ENCODE measurements at regions not wholly inside any gene's neighbourhood (a gene's known extent, or its start where the extent isn't known, plus 50 kb on each side); places are given as distances from the start of the nearest gene placed in this dataset.

DNA sequence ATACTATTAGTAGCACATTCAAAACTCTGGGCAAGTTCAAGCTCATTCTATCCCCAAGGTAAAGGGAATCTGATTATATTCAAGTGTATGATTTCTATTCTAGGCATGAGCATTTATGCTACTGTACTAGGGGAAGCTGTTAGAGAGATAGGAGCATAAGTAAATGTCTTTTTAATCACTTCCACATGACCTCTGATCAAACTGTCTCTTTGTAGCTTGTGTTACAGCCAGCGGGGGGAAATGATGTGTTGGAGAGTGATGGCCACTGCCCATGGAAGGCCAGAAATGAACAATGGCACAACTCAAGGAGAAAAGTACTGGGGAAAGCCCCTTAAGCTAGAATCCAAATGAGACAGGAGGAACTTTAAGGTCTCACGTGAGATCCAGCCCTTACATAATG, 894.9 kb upstream of the CDH2 start:
- TF ChIP-seq, protein P1, sequence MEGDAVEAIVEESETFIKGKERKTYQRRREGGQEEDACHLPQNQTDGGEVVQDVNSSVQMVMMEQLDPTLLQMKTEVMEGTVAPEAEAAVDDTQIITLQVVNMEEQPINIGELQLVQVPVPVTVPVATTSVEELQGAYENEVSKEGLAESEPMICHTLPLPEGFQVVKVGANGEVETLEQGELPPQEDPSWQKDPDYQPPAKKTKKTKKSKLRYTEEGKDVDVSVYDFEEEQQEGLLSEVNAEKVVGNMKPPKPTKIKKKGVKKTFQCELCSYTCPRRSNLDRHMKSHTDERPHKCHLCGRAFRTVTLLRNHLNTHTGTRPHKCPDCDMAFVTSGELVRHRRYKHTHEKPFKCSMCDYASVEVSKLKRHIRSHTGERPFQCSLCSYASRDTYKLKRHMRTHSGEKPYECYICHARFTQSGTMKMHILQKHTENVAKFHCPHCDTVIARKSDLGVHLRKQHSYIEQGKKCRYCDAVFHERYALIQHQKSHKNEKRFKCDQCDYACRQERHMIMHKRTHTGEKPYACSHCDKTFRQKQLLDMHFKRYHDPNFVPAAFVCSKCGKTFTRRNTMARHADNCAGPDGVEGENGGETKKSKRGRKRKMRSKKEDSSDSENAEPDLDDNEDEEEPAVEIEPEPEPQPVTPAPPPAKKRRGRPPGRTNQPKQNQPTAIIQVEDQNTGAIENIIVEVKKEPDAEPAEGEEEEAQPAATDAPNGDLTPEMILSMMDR (IDR thresholded peaks at IDR 0.05) = no peak
- intact Hi-C loops (cut with DNase I) = no loop called here

DNA sequence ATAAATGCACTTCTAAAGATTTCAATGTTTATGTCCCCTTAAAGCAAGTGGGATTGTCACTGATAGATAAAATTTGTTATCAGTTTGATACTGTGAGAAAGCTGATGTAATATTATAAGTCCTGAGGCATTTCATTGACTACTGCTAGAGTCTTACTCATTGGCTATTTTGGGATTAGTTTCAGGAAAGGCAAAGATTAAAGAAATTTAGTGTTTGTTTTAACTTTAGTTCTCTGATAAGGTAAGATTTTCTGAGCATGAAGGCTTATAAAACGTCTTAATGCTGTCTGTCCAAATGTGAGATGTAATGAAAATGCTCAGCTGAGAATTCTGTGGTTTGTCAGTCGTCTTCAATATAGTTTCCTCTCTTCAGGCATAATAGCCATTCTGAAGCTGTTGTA, 886.4 kb upstream of the CDH2 start:
- TF ChIP-seq, protein P1 (IDR thresholded peaks at IDR 0.05) = no peak
- no peaks in the 10 kb centered on the region for H3K36me3 ChIP-seq
- DNase-seq = no peak
- H3K27ac ChIP-seq = no peak overlapping the region
- no peak overlapping the region for H3K4me3 ChIP-seq
- intact Hi-C loops (cut with DNase I) = no loop called here
- no peak overlapping the region for H3K9ac ChIP-seq (ENCODE audit: low read depth in 2 of 2, low read length in 2 of 2)
- H3K9me3 ChIP-seq = peaks cover 3% of the 10 kb centered on the region
- no peaks in the 10 kb centered on the region for H3K4me1 ChIP-seq
- H3K27me3 ChIP-seq = no peaks in the 10 kb centered on the region

More for the DNA sequence above, 894.9 kb upstream of the CDH2 start:
- Histone ChIP-seq H3K36me3 (no peaks in the 10 kb centered on the region), H3K4me3 (no peak overlapping the region), H3K4me1 (no peaks in the 10 kb centered on the region), H3K27ac (no peak overlapping the region), H3K9ac (ENCODE audit: low read depth in 2 of 2, low read length in 2 of 2) (no peak overlapping the region), H3K27me3 (no peaks in the 10 kb centered on the region), H3K9me3 (no peaks in the 10 kb centered on the region)
- no peak for DNase-seq

DNA sequence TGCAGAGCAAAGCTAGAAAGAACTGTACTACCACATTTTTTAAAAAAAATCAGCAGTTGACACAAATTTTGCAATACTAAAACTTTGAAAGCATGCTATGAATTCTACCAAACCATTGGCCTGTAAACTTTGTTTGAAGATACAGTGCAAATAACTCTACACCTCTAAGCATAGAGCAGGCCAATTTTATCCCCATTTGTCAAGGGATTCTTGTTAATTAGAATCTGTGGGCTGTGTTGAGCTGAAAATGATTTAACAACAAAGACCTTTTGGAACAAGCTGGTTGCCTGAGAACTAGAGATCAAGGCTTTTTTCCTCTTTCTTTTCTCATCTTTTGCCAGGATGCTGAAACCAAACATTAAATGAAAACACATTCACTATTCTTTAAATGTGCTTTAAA, 886.0 kb upstream of the CDH2 start:
- Histone ChIP-seq H3K4me1 (no peaks in the 10 kb centered on the region), H3K4me3 (no peak overlapping the region), H3K36me3 (no peaks in the 10 kb centered on the region), H3K27me3 (no peaks in the 10 kb centered on the region), H3K9ac (ENCODE audit: low read depth in 2 of 2, low read length in 2 of 2) (no peak overlapping the region), H3K27ac (no peak overlapping the region), H3K9me3 (peaks cover 3% of the 10 kb centered on the region)
- DNase-seq = no peak
- intact Hi-C loops (cut with DNase I) = no loop called here
- TF ChIP-seq, protein P1 (IDR thresholded peaks at IDR 0.05) = no peak

DNA sequence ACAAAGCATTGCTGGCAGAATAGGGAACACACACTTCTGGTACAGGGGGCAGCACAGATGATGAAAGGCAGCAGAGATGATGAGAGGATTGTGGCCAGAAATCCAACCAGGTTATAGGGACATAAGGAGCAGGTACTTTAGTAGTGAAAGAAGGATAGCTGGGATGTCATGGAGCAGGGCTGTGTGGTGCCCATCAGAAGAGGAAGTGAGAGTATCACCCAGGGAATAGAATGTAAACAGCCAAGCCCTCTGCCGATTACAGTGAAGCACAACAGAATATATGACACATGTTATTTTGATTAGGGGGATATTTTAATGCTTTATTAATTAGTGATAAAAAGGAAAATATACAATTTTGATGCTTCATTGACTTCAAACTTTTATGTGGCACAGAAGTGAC, 883.4 kb upstream of the CDH2 start:
- H3K27me3 ChIP-seq = no peaks in the 10 kb centered on the region
- intact Hi-C loops (cut with DNase I) = no loop called here

DNA sequence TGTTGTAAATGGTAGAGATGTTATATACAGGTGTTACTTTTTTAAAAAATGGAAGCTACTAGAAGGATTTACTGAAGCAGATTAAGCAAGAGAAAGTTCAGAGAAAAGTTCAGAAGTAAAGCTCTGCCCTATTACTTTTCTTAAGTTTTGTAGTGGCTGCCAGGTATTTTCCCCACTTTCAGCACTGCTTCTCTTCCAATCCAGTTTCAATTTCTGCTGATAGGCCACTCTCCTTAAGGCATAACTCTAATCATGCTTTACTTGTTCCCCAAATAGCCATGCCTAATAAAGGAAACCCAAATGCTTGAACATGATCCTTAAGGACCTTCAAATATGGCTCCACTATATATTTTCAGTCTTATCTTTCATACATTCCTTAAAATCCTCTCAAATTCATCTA, 880.8 kb upstream of the CDH2 start:
- no peak for DNase-seq
- no peaks in the 10 kb centered on the region for H3K9me3 ChIP-seq
- H3K4me3 ChIP-seq = no peak overlapping the region
- TF ChIP-seq, protein P1 (IDR thresholded peaks at IDR 0.05) = no peak
- no peak overlapping the region for H3K9ac ChIP-seq (ENCODE audit: low read depth in 2 of 2, low read length in 2 of 2)
- no peaks in the 10 kb centered on the region for H3K4me1 ChIP-seq
- H3K27me3 ChIP-seq = no peaks in the 10 kb centered on the region
- no peaks in the 10 kb centered on the region for H3K36me3 ChIP-seq
- intact Hi-C loops (cut with DNase I) = no loop called here
- H3K27ac ChIP-seq = no peak overlapping the region

More for the DNA sequence above, 883.4 kb upstream of the CDH2 start:
- TF ChIP-seq, protein P1 (IDR thresholded peaks at IDR 0.05) = no peak
- Histone ChIP-seq H3K27ac (no peak overlapping the region), H3K36me3 (no peaks in the 10 kb centered on the region), H3K9ac (ENCODE audit: low read depth in 2 of 2, low read length in 2 of 2) (no peak overlapping the region), H3K4me3 (no peak overlapping the region), H3K9me3 (no peaks in the 10 kb centered on the region), H3K4me1 (no peaks in the 10 kb centered on the region)
- DNase-seq = no peak

DNA sequence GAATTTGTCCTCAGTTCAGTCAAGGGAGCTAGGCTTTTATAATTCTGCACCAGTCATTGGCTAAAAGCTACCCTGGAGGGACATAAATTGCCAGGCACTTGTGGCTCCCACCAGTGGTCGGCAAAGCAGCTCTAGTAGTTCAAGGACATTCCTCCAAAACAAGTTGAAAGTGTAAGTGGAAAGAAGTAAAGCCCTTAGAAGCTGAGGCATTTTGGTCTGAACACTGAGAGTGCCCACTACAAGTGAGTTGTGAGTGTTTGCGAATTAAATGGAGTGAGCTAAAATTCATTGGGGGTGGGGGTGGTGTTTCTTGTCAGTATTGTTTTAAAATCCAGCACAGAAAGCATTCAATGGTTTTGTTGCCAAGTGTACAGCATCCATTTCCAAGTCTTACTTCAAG, 879.9 kb upstream of the CDH2 start:
- Histone ChIP-seq H3K27me3 (no peaks in the 10 kb centered on the region), H3K4me1 (no peaks in the 10 kb centered on the region), H3K9me3 (no peaks in the 10 kb centered on the region), H3K9ac (ENCODE audit: low read depth in 2 of 2, low read length in 2 of 2) (no peak overlapping the region), H3K4me3 (no peak overlapping the region), H3K27ac (no peak overlapping the region), H3K36me3 (no peaks in the 10 kb centered on the region)
- intact Hi-C loops (cut with DNase I) = no loop called here
- TF ChIP-seq, protein P1 (IDR thresholded peaks at IDR 0.05) = no peak
- DNase-seq = no peak

Measured in colonic mucosa (tissue), 4 donors.